Fibroblast of lung (primary cell): ENCODE measurements at regions not wholly inside any gene's neighbourhood (a gene's known extent, or its start where the extent isn't known, plus 50 kb on each side); places are given as distances from the start of the nearest gene placed in this dataset.

Source experiments
- EZH2 ChIP-seq: IDR thresholded peaks from 2 replicates; pipeline ENCODE4 v1.5.1; 2012; ENCODE audit warnings: low read length, control low read depth, mild to moderate bottlenecking; ENCODE audit errors: missing control alignments
- TF ChIP-seq, protein P1 (sequence below), 2 donors: IDR thresholded peaks in 1 of 2; conservative IDR thresholded peaks in 1 of 2; 1 replicate in 1 of 2; 2 replicates in 1 of 2; pipeline ENCODE4 v1.5.1; 2011 to 2012; ENCODE audit warnings: low read length in 2 of 2, control low read depth in 1 of 2, inconsistent platforms in 1 of 2, low read depth in 1 of 2, mild to moderate bottlenecking in 1 of 2

DNA sequence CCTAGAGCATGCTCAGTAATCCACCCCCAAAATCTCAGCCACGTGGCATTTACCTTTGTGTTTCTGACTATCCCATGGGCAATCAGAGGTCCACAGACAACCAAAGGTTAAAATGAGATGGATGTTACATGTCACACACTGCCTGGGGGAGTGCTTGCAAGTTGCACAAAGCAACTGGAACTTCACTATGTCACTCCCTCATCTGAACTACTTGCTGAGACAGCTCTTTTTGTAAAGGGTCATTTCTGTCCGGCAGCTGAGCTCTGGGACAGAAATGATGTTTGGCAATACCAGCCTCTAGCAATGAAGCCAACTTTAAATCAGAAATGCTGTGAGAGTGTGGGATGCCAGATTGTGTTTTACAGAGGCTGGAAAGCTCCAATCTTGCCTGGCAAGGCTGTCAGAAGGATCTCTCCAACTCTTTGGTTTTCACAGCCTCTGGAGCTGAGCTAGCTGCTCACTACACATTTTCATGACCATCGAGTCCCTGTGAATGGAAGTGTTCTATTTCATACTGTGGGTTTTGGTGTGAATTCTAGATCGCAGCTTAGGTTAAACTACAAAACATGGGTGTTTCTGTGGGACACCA lies 66.3 kb upstream of the TMEM215 start:
- TF ChIP-seq EZH2 = no peak
- TF ChIP-seq, protein P1, sequence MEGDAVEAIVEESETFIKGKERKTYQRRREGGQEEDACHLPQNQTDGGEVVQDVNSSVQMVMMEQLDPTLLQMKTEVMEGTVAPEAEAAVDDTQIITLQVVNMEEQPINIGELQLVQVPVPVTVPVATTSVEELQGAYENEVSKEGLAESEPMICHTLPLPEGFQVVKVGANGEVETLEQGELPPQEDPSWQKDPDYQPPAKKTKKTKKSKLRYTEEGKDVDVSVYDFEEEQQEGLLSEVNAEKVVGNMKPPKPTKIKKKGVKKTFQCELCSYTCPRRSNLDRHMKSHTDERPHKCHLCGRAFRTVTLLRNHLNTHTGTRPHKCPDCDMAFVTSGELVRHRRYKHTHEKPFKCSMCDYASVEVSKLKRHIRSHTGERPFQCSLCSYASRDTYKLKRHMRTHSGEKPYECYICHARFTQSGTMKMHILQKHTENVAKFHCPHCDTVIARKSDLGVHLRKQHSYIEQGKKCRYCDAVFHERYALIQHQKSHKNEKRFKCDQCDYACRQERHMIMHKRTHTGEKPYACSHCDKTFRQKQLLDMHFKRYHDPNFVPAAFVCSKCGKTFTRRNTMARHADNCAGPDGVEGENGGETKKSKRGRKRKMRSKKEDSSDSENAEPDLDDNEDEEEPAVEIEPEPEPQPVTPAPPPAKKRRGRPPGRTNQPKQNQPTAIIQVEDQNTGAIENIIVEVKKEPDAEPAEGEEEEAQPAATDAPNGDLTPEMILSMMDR (conservative IDR thresholded peaks at IDR 0.05 in 1 of 2, IDR thresholded peaks at IDR 0.05 in 1 of 2; ENCODE audit: low read depth in 1 of 2, low read length in 2 of 2) = no peak
